ENCODE measurements at regions not wholly inside any gene's neighbourhood (a gene's known extent, or its start where the extent isn't known, plus 50 kb on each side); places are given as distances from the start of the nearest gene placed in this dataset.

DNA sequence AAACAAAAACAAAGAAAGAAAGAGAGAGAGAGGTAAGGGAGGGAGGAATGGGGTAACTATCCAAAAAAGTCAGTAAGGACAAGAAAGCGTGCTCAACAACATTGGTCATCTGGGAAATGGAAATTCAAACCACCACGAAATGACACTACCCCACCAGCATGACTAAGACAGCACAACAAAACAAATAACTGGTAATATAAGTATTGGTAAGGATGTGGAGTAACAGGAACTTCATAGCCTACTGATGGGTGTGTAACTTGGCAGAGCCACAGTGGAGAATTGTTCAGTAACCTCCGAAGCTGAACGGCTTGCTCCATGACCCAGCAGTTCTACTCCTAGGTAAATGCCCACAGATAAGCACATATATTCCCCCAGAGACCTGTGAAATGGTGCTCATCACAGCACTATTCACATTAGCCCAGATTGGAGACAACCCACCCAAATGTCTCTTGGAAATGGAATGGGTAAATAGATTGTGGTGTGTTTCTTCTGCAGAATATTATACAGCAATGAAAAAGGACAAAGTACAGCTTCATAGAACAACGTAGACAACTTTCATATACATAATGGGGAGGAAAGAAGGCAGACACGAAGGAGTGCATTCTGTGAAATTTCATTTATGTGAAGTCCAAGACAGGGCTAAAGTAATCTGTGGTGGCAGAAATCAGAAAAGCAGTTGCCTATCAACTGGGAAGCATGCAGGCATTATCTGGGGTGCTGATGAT lies 95.5 kb upstream of the ATP6AP2 start:
- no peak for DNase-seq (ENCODE audit: low spot score)

- no peak for DNase-seq (ENCODE audit: low spot score)
These were observed 96.2 kb upstream of the ATP6AP2 start for GRCh38 chrX:40484408-40485091.

- DNase-seq (ENCODE audit: low spot score) = no peak
These were observed 97.3 kb upstream of the ATP6AP2 start for GRCh38 chrX:40483502-40483901.

- no peak for DNase-seq (ENCODE audit: low spot score)
These were observed 100.9 kb upstream of the ATP6AP2 start for GRCh38 chrX:40479777-40480318.

DNA sequence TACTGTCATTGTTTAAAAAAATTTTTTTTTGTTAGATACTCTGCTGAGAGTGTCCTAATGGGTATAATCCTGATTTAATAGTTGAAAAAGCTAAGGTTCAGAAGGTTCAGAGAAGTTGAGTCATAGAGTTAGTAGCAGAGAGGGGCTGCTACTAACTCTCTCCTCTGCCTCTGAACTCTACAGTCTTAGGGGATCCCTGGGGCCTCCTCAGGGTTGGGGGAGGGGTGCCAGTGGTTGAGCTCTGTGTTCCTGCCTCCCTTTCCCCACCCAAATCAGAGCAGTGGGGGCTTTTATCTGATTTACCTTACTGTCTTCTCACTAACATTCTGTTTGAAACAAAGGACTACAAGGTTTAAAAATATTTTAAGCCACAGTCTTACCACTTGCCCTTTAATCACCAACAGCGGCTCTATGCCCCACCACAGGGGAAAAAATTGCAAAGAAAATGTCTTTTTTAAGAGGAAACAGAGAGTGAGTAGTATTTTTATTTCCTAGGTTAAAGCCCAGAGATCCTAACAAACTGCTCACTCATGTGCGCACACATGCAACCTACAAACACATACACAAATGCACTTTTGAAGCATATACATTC lies 102.2 kb upstream of the ATP6AP2 start:
- DNase-seq (ENCODE audit: low spot score) = no peak

DNA sequence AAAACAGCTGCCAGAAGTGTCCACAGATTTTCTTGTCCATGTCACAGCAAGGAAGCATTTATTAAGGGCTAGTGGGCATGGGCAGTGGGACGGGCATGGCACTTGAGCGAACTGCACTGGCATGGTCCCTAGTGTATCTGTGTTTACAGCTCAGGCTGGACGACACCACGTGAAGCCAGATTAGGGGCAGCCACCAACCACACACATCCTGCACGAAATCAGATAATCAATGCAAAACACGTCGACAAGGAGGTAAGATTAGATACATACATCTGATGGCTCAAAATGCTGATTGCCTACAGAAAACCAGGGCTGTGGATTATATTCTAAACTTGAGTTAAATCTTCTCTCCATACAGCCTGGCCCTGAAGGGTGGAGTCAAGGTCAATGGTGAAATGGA lies 103.8 kb upstream of the ATP6AP2 start:
- no peak for DNase-seq (ENCODE audit: low spot score)

- DNase-seq (ENCODE audit: low spot score) = no peak
These were observed 106.1 kb upstream of the ATP6AP2 start for GRCh38 chrX:40474645-40475044.

DNA sequence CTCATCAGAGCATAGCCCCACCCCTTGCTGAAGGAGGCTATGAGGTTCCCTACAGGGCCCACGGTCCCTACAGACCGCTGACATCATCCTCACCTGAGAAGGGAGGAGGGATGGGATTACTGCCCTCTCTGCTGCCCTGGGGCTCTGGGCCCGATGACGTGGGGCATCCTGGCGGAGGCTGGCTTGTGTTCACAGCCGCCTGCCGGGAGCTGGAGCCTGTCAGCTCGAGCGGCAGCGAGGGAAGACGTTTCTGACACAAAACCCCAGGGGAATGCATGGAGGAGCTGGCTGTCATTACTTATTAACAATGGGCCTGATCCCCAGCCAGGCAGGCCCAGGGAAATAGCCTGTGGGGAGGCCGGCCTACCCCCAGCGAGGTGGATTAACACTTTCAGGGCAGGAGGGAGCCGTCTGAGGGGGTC lies 106.6 kb upstream of the ATP6AP2 start:
- peak; percentile 89 for DNase-seq (ENCODE audit: low spot score)

DNA sequence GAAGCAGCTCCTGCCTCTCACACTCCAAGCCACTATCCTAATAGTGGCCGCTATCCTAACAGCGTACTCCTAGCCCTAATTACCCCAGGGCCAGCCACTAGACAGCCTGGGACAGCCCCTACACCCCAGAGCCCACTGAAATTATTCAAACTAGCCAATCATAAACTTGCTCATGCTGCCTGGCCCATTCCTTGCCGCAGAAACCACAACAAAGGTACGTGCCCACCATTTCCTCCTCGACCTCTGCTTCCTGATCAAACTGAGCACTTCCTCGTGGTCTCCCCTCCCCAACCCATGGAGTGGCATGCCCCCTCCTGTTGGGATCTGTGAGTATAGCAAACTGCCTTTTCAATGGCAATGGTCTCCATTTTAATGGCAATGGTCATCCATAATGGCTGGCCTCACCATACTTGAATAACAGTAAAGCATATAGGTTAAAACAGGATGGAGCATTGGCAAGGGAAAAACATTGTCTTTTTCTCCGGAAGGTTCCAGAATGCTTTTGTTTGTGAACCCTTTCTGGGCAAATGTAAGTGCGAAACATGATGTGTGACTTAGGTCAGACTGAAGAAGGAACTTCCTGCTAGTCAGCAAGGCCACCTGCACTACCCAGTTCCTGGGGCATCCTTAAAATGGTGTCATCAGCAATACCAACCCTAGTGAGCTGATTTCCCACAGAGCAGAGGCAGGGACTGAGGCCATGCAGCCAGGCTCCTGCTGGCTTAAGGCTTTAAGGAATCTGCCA lies 107.1 kb upstream of the ATP6AP2 start:
- DNase-seq (ENCODE audit: low spot score) = no peak

GRCh38 chrX:40471965-40472648 lies 108.7 kb upstream of the ATP6AP2 start:
- DNase-seq (ENCODE audit: low spot score) = peak; percentile 63

DNA sequence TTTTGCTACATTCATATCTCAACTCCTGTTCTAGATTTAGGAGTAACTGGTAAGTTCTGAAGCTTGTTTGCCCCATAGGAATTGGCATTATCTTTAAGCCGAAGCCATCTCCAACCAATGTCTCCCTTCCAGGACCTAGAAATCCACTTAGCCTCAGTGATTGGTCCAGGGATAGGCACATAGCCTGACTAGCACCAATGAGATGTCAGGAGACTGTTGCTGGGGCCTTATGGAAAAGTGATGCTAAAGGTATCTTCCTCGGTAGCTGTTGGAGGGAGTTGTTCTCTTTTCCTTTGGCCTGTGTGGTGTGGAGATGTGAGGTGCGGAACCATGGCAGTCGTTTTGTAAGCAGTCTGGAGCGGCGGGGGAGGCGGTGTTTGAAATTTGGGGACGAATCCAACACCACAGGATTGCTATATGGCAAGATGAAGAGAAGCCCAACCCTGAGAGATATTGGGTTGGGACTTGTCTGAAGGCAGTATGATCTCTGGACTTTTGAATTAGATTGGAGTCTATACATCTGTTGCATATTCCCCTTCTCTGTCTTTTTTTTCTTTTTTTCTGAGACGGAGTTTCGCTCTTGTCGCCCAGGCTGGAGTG lies 109.8 kb upstream of the ATP6AP2 start:
- no peak for DNase-seq (ENCODE audit: low spot score)

- no peak for DNase-seq (ENCODE audit: low spot score)
These were observed 111.5 kb upstream of the ATP6AP2 start for GRCh38 chrX:40469316-40469715.

GRCh38 chrX:40468033-40468846 lies 112.5 kb upstream of the ATP6AP2 start:
- DNase-seq (ENCODE audit: low spot score) = peak; percentile 64

DNA sequence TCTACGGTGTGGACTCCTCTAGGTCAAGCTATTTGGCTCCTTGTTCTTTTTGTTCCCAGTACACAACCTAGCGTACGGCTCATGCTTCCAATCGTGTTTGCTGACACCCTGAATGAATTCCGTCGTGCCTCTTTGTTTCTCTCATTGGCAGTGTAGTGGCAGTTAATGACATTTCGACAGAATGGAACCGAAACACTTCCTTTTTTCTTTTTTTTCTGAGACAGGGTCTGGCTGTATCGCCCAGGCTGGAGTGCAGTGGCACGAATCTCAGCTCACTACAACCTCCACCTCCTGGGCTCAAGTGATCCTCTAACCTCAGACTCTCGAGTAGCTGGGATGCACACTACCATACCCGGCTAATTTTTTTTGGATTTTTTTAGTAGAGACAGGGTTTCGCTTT lies 113.3 kb upstream of the ATP6AP2 start:
- DNase-seq (ENCODE audit: low spot score) = no peak

DNA sequence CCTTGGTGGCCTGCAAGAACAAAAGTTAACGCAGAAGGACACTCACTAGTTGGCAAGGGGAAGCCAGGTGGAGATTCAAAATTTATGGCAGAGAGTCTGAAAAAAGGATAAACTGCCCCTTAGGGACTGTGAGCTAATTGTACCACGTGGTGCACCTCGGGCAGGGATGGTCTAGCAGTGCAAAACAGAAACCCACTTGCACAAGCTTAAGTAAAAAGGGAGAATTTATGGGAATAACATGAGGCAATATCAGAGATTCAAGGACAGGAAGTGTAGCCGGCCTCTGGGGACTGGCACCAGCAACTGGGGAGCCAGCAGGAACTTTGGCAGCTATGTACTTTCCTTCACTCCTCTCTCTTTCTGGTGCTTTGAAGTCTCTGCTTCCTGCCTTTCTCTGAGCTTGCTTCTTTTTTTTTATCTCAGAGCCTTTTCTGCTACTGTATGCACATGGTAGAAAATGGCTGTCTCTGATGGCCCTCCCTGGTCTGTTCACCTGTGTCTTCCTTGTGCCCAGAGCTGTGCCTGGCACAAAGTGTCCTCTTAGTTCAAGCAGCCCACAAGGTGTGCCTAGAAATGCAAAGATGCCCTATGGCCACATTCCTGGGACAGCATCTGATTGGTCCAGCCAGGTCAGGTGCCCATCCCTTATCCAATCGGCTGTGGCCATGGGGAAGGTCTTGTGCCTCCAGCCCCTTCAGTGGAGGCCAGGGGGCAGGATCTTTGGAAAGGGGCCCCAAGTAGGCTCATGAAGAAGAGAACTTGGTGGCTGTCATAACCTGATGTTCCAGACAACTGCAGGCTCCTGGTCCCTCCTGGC lies 114.8 kb upstream of the ATP6AP2 start:
- DNase-seq (ENCODE audit: low spot score) = no peak

DNA sequence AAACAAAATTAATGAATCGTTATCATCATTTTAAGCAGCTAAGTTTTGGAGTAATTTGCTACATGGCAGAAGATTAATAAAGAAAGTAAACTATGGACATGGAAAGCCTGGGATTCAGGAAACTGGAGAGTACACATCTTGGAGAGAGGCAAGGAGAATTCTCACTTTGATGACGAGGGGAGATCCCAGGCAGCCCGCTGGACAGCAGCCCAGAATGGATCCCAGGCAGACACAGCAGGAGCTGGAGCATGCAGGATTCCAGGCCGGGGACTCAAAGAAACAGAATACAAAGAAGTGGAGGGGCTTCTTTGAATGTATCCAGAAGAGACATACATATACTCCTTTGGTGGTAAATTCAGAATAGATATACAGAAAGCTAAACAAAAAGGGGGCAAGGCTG lies 118.0 kb upstream of the ATP6AP2 start:
- no peak for DNase-seq (ENCODE audit: low spot score)

DNA sequence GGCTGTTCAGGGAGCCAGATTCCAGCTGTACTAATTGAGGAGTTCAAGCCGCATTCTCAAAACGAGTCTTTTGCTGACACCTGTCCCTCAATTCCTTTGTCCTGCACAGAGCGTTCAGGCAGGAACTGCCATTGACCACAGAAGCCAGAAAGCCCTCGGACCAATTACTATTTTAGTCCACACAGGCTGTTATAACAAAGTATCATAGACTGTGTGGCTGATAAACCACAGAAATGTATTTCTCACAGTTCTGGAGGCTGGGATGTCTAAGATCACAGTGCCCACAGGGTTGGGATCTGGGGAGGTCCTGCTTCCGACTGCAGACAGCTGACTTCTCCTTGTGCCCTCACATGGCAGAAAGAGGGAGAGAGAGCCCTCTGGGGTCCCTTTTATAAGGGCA lies 119.8 kb upstream of the ATP6AP2 start:
- DNase-seq (ENCODE audit: low spot score) = no peak

DNA sequence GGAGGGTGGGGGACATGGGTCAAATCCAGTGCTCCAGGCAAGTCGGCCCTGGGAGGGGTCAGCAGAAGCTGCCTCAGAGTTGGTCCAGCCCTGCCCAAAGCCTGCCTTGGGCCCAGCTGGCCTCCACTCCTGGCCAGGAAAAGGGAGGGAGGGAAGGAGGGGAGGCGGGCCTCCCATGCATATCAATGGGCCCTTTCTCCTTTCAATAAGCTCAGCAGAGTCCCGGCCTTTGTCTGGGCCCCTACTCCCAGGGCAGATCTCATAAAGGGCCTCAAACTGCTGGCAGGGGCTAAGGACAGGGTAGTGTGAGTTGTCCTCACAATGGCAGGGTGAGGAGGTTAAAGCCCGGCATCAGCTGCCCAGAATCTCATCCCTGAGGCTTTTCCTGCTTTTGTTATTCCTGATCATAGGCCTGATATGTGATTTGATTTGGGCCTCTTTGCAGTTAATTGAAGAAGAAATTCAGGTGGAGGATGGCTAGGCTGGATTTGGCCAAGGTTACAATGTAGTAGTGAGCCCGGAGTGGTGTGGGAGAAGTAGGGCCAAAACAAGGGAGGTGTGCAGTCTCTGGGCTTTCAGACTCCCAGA lies 121.1 kb upstream of the ATP6AP2 start:
- DNase-seq (ENCODE audit: low spot score) = peak; percentile 84

GRCh38 chrX:40457406-40457805 lies 123.4 kb upstream of the ATP6AP2 start:
- DNase-seq (ENCODE audit: low spot score) = no peak

Data from ecto neural progenitor cell (in vitro differentiated cells).